Sigmoid colon (tissue), 4 donors: ENCODE measurements at regions not wholly inside any gene's neighbourhood (a gene's known extent, or its start where the extent isn't known, plus 50 kb on each side); places are given as distances from the start of the nearest gene placed in this dataset.

Experiments used
- CTCF ChIP-seq, 4 experiments: fragments of 450-650 bp in 3 of 4; fragments of 200-600 bp in 1 of 4; IDR thresholded peaks; one replicate each; pipeline ENCODE4 v1.5.1; 2016 to 2019; ENCODE audit warnings: antibody characterized with exemption in 4 of 4, mild to moderate bottlenecking in 3 of 4, moderate library complexity in 2 of 4
- EP300 ChIP-seq, 4 donors: sonication (generic); formaldehyde crosslinking; IDR thresholded peaks; one replicate each; pipeline ENCODE4 v1.6.1; 2017; ENCODE audit warnings: antibody characterized with exemption in 4 of 4

DNA sequence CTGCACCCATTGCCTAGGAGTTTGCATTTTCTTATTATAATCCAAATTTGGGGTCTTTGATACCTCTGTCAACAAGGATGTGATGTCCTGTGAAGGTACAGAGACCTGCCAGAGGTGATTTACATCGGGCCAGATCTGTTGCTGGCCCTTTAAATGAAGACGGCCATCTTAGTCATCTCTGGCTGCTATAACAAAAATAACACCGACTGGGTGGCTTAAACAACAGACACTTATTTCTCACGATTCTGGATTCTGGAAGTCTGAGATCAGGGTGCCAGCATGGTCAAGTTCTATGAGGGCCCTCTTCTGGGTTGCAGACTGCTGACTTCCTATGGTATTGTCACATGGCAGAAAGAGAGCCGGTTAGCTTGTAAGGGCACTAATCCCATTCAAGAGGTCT is 75.7 kb downstream of the F11 start:
- no peak for TF ChIP-seq CTCF (IDR thresholded peaks at IDR 0.05)
- no peak for TF ChIP-seq EP300 (IDR thresholded peaks at IDR 0.05)
